ENCODE measurements at regions not wholly inside any gene's neighbourhood (a gene's known extent, or its start where the extent isn't known, plus 50 kb on each side); places are given as distances from the start of the nearest gene placed in this dataset.

DNA sequence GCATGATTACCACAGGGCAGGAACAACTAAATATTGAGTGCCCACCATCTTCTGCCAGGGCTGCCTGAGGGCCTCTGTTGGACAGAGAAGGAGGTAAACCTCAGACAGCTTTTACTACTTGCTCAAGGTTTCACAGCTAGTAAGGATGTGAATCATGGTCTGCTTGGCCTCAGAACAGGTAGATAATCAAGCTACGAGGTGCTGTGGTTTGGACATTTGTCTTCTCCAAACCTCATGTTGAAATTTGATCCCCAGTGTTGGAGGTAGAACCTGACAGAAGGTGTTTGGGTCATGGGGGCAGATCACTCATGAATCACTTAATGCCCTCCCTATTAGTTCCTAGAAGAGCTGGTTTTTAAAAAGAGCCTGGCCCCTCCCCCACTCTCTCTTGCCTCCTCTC is 541.2 kb upstream of the TRPC7 start:
- ATAC-seq (ENCODE audit: insufficient read depth, low read depth) (no peak), DNase-seq (no peak)
- Histone ChIP-seq H4K20me1 (ENCODE audit: insufficient read depth, low read length) (no peaks in the 10 kb centered on the region), H3K27ac (ENCODE audit: low read length) (no peak overlapping the region), H3K4me1 (ENCODE audit: insufficient read depth, low read length) (no peaks in the 10 kb centered on the region), H2AFZ (ENCODE audit: low read depth, low read length) (no peak overlapping the region), H3K4me3 (ENCODE audit: low read depth in 1 of 2, low read length in 2 of 2) (no peak overlapping the region), H3K36me3 (ENCODE audit: insufficient read depth, low read length) (no peaks in the 10 kb centered on the region), H3K4me2 (ENCODE audit: insufficient read depth, low read length) (no peak overlapping the region), H3K79me2 (ENCODE audit: insufficient read depth, low read length) (no peaks in the 10 kb centered on the region), H3K9ac (ENCODE audit: low read depth, low read length) (no peak overlapping the region), H3K27me3 (ENCODE audit: insufficient read depth, low read length, poor library complexity) (no peaks in the 10 kb centered on the region), H3K9me3 (ENCODE audit: insufficient read depth, low read length, severe bottlenecking) (no peaks in the 10 kb centered on the region)
- no peak for TF ChIP-seq CTCF (IDR thresholded peaks at IDR 0.05; ENCODE audit: borderline replicate concordance, extremely low read depth, low read length, poor library complexity, severe bottlenecking)
- TF ChIP-seq EZH2 (IDR thresholded peaks at IDR 0.05; ENCODE audit: borderline replicate concordance, low read depth, low read length, severe bottlenecking), result no peak

DNA sequence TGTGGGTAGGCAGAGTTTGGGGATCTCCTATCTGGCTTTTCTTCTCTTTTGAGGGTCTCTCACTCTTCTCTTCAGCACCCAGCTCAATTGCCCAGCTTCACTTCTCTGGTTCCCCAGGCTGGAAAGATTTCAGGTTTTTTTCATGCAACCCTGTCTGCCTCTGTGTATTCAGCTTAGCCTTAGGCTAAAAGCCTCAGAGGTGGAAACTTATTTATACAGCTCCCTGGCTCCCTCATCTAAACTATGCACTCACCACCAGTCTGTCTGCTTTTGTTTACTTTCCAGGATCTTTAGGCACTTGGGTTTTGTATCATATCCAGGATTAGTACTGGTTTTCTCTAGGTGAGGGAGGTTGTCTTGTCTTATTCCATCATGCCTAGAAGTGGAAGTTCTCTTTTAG is 540.2 kb upstream of the TRPC7 start:
- Histone ChIP-seq H3K36me3 (ENCODE audit: insufficient read depth, low read length) (no peaks in the 10 kb centered on the region), H3K9ac (ENCODE audit: low read depth, low read length) (no peak overlapping the region), H3K4me2 (ENCODE audit: insufficient read depth, low read length) (no peak overlapping the region), H2AFZ (ENCODE audit: low read depth, low read length) (no peak overlapping the region), H3K79me2 (ENCODE audit: insufficient read depth, low read length) (no peaks in the 10 kb centered on the region), H3K27ac (ENCODE audit: low read length) (no peak overlapping the region), H3K27me3 (ENCODE audit: insufficient read depth, low read length, poor library complexity) (no peaks in the 10 kb centered on the region), H3K4me1 (ENCODE audit: insufficient read depth, low read length) (no peaks in the 10 kb centered on the region), H3K9me3 (ENCODE audit: insufficient read depth, low read length, severe bottlenecking) (no peaks in the 10 kb centered on the region), H3K4me3 (ENCODE audit: low read depth in 1 of 2, low read length in 2 of 2) (no peak overlapping the region), H4K20me1 (ENCODE audit: insufficient read depth, low read length) (no peaks in the 10 kb centered on the region)
- no peak for DNase-seq
- no peak for ATAC-seq (ENCODE audit: insufficient read depth, low read depth)
- no peak for TF ChIP-seq CTCF (IDR thresholded peaks at IDR 0.05; ENCODE audit: borderline replicate concordance, extremely low read depth, low read length, poor library complexity, severe bottlenecking)
- no peak for TF ChIP-seq EZH2 (IDR thresholded peaks at IDR 0.05; ENCODE audit: borderline replicate concordance, low read depth, low read length, severe bottlenecking)

- no peak for ATAC-seq (ENCODE audit: insufficient read depth, low read depth)
- Histone ChIP-seq H2AFZ (ENCODE audit: low read depth, low read length) (no peak overlapping the region), H3K4me3 (ENCODE audit: low read depth in 1 of 2, low read length in 2 of 2) (no peak overlapping the region), H3K79me2 (ENCODE audit: insufficient read depth, low read length) (no peaks in the 10 kb centered on the region), H3K4me1 (ENCODE audit: insufficient read depth, low read length) (no peaks in the 10 kb centered on the region), H4K20me1 (ENCODE audit: insufficient read depth, low read length) (no peaks in the 10 kb centered on the region), H3K27ac (ENCODE audit: low read length) (no peak overlapping the region), H3K9me3 (ENCODE audit: insufficient read depth, low read length, severe bottlenecking) (no peaks in the 10 kb centered on the region), H3K36me3 (ENCODE audit: insufficient read depth, low read length) (no peaks in the 10 kb centered on the region), H3K9ac (ENCODE audit: low read depth, low read length) (no peak overlapping the region), H3K27me3 (ENCODE audit: insufficient read depth, low read length, poor library complexity) (no peaks in the 10 kb centered on the region), H3K4me2 (ENCODE audit: insufficient read depth, low read length) (no peak overlapping the region)
- TF ChIP-seq EZH2 (IDR thresholded peaks at IDR 0.05; ENCODE audit: borderline replicate concordance, low read depth, low read length, severe bottlenecking) (no peak), CTCF (IDR thresholded peaks at IDR 0.05; ENCODE audit: borderline replicate concordance, extremely low read depth, low read length, poor library complexity, severe bottlenecking) (no peak)
- DNase-seq, result no peak
Observed at GRCh38 chr5:136894070-136894469, 528.7 kb upstream of the TRPC7 start.

- H3K4me3 ChIP-seq (ENCODE audit: low read depth in 1 of 2, low read length in 2 of 2), result no peak overlapping the region
- no peaks in the 10 kb centered on the region for H3K9me3 ChIP-seq (ENCODE audit: insufficient read depth, low read length, severe bottlenecking)
- H3K9ac ChIP-seq (ENCODE audit: low read depth, low read length), result no peak overlapping the region
Observed at GRCh38 chr5:136892000-136892399, 526.7 kb upstream of the TRPC7 start.

More at GRCh38 chr5:136892000-136892399, 526.7 kb upstream of the TRPC7 start:
- Histone ChIP-seq H3K27me3 (ENCODE audit: insufficient read depth, low read length, poor library complexity) (peaks cover under 1% of the 10 kb centered on the region), H3K36me3 (ENCODE audit: insufficient read depth, low read length) (no peaks in the 10 kb centered on the region), H3K79me2 (ENCODE audit: insufficient read depth, low read length) (no peaks in the 10 kb centered on the region), H3K4me1 (ENCODE audit: insufficient read depth, low read length) (no peaks in the 10 kb centered on the region), H3K4me2 (ENCODE audit: insufficient read depth, low read length) (no peak overlapping the region), H4K20me1 (ENCODE audit: insufficient read depth, low read length) (no peaks in the 10 kb centered on the region), H3K27ac (ENCODE audit: low read length) (no peak overlapping the region), H2AFZ (ENCODE audit: low read depth, low read length) (no peak overlapping the region)
- DNase-seq (no peak), ATAC-seq (ENCODE audit: insufficient read depth, low read depth) (no peak)
- TF ChIP-seq EZH2 (IDR thresholded peaks at IDR 0.05; ENCODE audit: borderline replicate concordance, low read depth, low read length, severe bottlenecking) (no peak), CTCF (IDR thresholded peaks at IDR 0.05; ENCODE audit: borderline replicate concordance, extremely low read depth, low read length, poor library complexity, severe bottlenecking) (no peak)

Data from DND-41 (cell line).